ENCODE measurements at regions not wholly inside any gene's neighbourhood (a gene's known extent, or its start where the extent isn't known, plus 50 kb on each side); places are given as distances from the start of the nearest gene placed in this dataset.
A peak's percentile ranks its signal among the peaks of the same experiment; 100 is the strongest.
"Not testable (repeated sequence)": the region's sequence is repeated elsewhere in the genome, so short reads cannot be mapped to it uniquely, and the experiment has no call there.

GRCh38 chr22:25461301-25461700 lies 103.2 kb upstream of the GRK3 start:
- DNase-seq, result no peak

GRCh38 chr22:25462474-25463346 lies 101.8 kb upstream of the GRK3 start:
- DNase-seq, result peak; percentile 86

- DNase-seq, result not testable (repeated sequence)
These were observed 101.2 kb upstream of the GRK3 start for GRCh38 chr22:25463347-25463628.

GRCh38 chr22:25464326-25464725 lies 100.1 kb upstream of the GRK3 start:
- DNase-seq, result not testable (repeated sequence)

- no peak for DNase-seq
These were observed 98.5 kb upstream of the GRK3 start for GRCh38 chr22:25465949-25466348.

GRCh38 chr22:25472382-25472781 lies 92.1 kb upstream of the GRK3 start:
- no peak for DNase-seq

- DNase-seq, result peak; percentile 29
These were observed 89.0 kb upstream of the GRK3 start for GRCh38 chr22:25475257-25476022.

- DNase-seq, result no peak
These were observed 87.1 kb upstream of the GRK3 start for GRCh38 chr22:25477358-25477757.

- DNase-seq, result no peak
These were observed 86.4 kb upstream of the GRK3 start for GRCh38 chr22:25478111-25478510.

- peak; percentile 45 for DNase-seq
These were observed 85.9 kb upstream of the GRK3 start for GRCh38 chr22:25478528-25478927.

GRCh38 chr22:25480868-25481267 lies 83.6 kb upstream of the GRK3 start:
- not testable (repeated sequence) for DNase-seq

GRCh38 chr22:25482091-25482760 lies 82.2 kb upstream of the GRK3 start:
- no peak for DNase-seq

GRCh38 chr22:25482868-25483639 lies 81.4 kb upstream of the GRK3 start:
- no peak for DNase-seq

- DNase-seq, result no peak
These were observed 80.5 kb upstream of the GRK3 start for GRCh38 chr22:25483931-25484330.

- no peak for DNase-seq
These were observed 79.8 kb upstream of the GRK3 start for GRCh38 chr22:25484521-25485315.

- DNase-seq, result no peak
These were observed 78.6 kb upstream of the GRK3 start for GRCh38 chr22:25485626-25486545.

- DNase-seq, result no peak
These were observed 77.0 kb upstream of the GRK3 start for GRCh38 chr22:25487508-25487907.

- DNase-seq, result no peak
These were observed 76.0 kb upstream of the GRK3 start for GRCh38 chr22:25488244-25489020.

- no peak for DNase-seq
These were observed 74.5 kb upstream of the GRK3 start for GRCh38 chr22:25489947-25490346.

GRCh38 chr22:25490896-25491295 lies 73.6 kb upstream of the GRK3 start:
- DNase-seq, result no peak
